ENCODE measurements at regions not wholly inside any gene's neighbourhood (a gene's known extent, or its start where the extent isn't known, plus 50 kb on each side); places are given as distances from the start of the nearest gene placed in this dataset.

GRCh38 chr5:73369278-73369677 is 79.3 kb downstream of the FOXD1 start:
- no peak for DNase-seq (ENCODE audit: low spot score, unreplicated experiment)
- Mint-ChIP-seq H3K4me1 (ENCODE audit: low read depth) (peaks cover 8% of the 10 kb centered on the region), H3K27ac (no peak overlapping the region), H3K36me3 (ENCODE audit: insufficient read depth) (no peaks in the 10 kb centered on the region), H3K9me3 (ENCODE audit: low read depth) (no peaks in the 10 kb centered on the region), H3K27me3 (peaks cover 14% of the 10 kb centered on the region), H3K4me3 (ENCODE audit: low read depth) (no peak overlapping the region)
- TF ChIP-seq, protein P1, sequence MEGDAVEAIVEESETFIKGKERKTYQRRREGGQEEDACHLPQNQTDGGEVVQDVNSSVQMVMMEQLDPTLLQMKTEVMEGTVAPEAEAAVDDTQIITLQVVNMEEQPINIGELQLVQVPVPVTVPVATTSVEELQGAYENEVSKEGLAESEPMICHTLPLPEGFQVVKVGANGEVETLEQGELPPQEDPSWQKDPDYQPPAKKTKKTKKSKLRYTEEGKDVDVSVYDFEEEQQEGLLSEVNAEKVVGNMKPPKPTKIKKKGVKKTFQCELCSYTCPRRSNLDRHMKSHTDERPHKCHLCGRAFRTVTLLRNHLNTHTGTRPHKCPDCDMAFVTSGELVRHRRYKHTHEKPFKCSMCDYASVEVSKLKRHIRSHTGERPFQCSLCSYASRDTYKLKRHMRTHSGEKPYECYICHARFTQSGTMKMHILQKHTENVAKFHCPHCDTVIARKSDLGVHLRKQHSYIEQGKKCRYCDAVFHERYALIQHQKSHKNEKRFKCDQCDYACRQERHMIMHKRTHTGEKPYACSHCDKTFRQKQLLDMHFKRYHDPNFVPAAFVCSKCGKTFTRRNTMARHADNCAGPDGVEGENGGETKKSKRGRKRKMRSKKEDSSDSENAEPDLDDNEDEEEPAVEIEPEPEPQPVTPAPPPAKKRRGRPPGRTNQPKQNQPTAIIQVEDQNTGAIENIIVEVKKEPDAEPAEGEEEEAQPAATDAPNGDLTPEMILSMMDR (IDR thresholded peaks at IDR 0.05; ENCODE audit: unreplicated experiment) = no peak

GRCh38 chr5:73367650-73368049 is 80.9 kb downstream of the FOXD1 start:
- no peak for DNase-seq (ENCODE audit: low spot score, unreplicated experiment)

DNA sequence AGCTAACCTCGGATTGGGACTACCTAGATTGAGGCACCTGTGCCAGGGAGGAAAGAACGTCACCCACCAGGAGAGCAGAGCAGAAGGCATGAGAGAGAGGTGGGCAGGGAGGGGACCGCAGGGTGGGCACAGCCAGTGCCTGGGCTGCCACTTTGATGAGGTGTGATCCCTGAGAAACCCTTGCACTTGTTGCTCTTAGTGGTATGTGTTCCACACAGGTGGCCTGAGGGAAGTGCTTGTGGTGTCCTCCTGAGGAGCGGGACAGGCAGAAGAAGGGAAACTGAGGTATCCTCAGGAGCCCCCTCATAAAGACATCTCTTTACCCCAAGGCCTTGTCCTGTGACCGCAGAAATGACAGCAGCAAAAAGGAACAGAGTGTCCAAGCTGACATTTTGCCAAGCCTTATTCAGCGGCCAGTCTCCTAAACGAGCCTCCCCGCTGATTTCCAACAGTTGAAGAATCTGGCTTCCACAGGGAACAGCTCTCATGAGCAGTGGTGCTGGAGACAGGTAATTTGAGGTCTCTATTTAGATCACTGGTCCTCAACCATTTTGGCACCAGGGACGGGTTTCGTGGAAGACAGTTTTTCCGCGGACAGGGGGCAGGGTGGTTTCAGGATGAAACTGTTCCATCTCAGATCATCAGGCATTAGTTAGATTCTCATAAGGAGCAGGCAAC is 82.4 kb downstream of the FOXD1 start:
- TF ChIP-seq, protein P1 (IDR thresholded peaks at IDR 0.05; ENCODE audit: unreplicated experiment) = no peak
- no peak overlapping the region for H3K27ac Mint-ChIP-seq

More at GRCh38 chr5:73367650-73368049, 80.9 kb downstream of the FOXD1 start:
- Mint-ChIP-seq H3K4me1 (ENCODE audit: low read depth) (peaks cover 8% of the 10 kb centered on the region), H3K27me3 (peaks cover 17% of the 10 kb centered on the region), H3K9me3 (ENCODE audit: low read depth) (no peaks in the 10 kb centered on the region), H3K4me3 (ENCODE audit: low read depth) (no peak overlapping the region), H3K27ac (no peak overlapping the region), H3K36me3 (ENCODE audit: insufficient read depth) (no peaks in the 10 kb centered on the region)
- TF ChIP-seq, protein P1 (IDR thresholded peaks at IDR 0.05; ENCODE audit: unreplicated experiment) = no peak

GRCh38 chr5:73365301-73365853 is 83.2 kb downstream of the FOXD1 start:
- Mint-ChIP-seq H3K4me1 (ENCODE audit: low read depth) (no peaks in the 10 kb centered on the region), H3K27me3 (peaks cover 20% of the 10 kb centered on the region), H3K27ac (no peak overlapping the region), H3K36me3 (ENCODE audit: insufficient read depth) (no peaks in the 10 kb centered on the region), H3K9me3 (ENCODE audit: low read depth) (peaks cover 3% of the 10 kb centered on the region), H3K4me3 (ENCODE audit: low read depth) (no peak overlapping the region)
- TF ChIP-seq, protein P1 (IDR thresholded peaks at IDR 0.05; ENCODE audit: unreplicated experiment) = no peak
- DNase-seq (ENCODE audit: low spot score, unreplicated experiment) = no peak

More for the DNA sequence above, 82.4 kb downstream of the FOXD1 start:
- Mint-ChIP-seq H3K4me3 (ENCODE audit: low read depth) (no peak overlapping the region), H3K27me3 (peaks cover 20% of the 10 kb centered on the region), H3K36me3 (ENCODE audit: insufficient read depth) (no peaks in the 10 kb centered on the region), H3K4me1 (ENCODE audit: low read depth) (peaks cover 4% of the 10 kb centered on the region), H3K9me3 (ENCODE audit: low read depth) (no peaks in the 10 kb centered on the region)
- no peak for DNase-seq (ENCODE audit: low spot score, unreplicated experiment)

DNA sequence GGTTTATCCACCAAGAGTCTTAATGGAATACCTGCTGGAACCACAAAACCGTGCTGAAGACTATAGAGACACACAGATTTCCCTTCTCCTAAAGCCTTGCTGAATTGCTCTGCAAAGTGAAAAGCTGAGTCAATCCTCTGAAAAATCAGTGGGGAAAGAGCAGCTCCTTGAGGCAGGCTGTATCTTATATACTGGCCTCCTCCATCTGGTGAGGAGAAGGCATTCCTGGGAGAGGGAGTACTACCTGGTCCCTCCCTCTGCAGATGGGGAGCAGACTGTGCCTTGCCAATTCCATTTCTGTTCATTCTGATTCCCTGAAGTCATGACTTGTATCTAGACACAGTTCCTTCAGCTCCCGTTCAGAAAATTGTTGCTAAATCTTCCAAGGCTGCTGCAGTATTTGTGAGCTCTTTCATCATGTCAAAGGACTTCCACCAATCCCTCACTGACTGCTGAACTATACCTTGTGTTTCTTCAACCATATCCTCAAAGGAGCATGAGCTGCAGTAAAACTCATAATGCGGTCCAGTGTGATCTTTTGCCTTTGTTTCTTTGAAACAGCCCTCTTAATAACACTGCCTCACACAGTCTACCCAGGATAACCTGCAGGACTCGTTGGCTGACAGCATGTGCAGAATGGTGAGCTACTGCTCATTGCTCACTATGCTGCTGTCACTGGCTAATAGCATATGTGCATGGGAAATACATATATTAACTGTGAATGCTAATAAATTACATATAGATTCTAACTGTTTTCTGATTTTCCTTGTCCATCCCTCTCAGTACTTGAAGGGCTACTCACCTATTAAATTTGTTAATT is 84.5 kb downstream of the FOXD1 start:
- peaks cover 20% of the 10 kb centered on the region for H3K27me3 Mint-ChIP-seq
- H3K36me3 Mint-ChIP-seq (ENCODE audit: insufficient read depth) = no peaks in the 10 kb centered on the region
- TF ChIP-seq, protein P1 (IDR thresholded peaks at IDR 0.05; ENCODE audit: unreplicated experiment) = no peak
- H3K4me3 Mint-ChIP-seq (ENCODE audit: low read depth) = no peak overlapping the region
- H3K4me1 Mint-ChIP-seq (ENCODE audit: low read depth) = no peaks in the 10 kb centered on the region
- DNase-seq (ENCODE audit: low spot score, unreplicated experiment) = no peak
- peaks cover 3% of the 10 kb centered on the region for H3K9me3 Mint-ChIP-seq (ENCODE audit: low read depth)
- H3K27ac Mint-ChIP-seq = no peak overlapping the region

Data from progenitor cell of endocrine pancreas (in vitro differentiated cells).